SK-N-MC (cell line): ENCODE measurements at regions not wholly inside any gene's neighbourhood (a gene's known extent, or its start where the extent isn't known, plus 50 kb on each side); places are given as distances from the start of the nearest gene placed in this dataset.

Experiments
- EZH2 ChIP-seq: fragments of 200-600 bp; sonication (generic); IDR thresholded peaks from one replicate; pipeline ENCODE4 v1.6.1; 2017; ENCODE audit warnings: antibody characterized with exemption
- FOXP2 ChIP-seq: optimal IDR thresholded peaks from 2 replicates; pipeline ENCODE3; 2011; ENCODE audit warnings: mild to moderate bottlenecking, moderate library complexity; ENCODE audit not compliant: insufficient read depth; ENCODE audit errors: extremely low read length, control extremely low read depth
- POLR2AphosphoS5 ChIP-seq: IDR thresholded peaks from 2 replicates; pipeline ENCODE4 v1.6.1; 2012; ENCODE audit warnings: mild to moderate bottlenecking, low read depth, low read length, borderline replicate concordance

- TF ChIP-seq EZH2 (no peak), POLR2AphosphoS5 (no peak), FOXP2 (no peak)
Observed at GRCh38 chr2:2992634-2993033, 385.0 kb downstream of the EIPR1 start.
